ENCODE measurements at regions not wholly inside any gene's neighbourhood (a gene's known extent, or its start where the extent isn't known, plus 50 kb on each side); places are given as distances from the start of the nearest gene placed in this dataset.

DNA sequence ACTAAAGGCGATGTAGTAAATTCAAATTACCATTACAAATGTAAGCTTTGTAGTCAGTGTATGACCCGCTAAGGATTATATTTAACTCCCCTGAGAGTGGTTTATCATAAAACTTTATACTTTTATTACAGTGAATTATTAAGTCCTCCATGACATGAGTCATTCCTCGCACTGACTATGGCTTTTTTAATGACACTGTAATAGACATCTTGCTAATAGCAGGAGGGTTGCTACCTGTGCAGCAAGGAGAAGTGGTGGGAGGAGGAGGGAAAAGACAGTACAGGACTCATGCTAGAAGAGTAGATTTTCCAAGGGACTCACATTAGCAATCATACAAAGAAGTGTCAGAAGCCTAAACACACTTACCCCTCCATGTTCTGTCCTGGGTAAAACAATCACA, 556.1 kb downstream of the BCL11A start:
- Histone ChIP-seq H3K9ac (ENCODE audit: low read length) (no peak overlapping the region), H3K27me3 (ENCODE audit: control insufficient read depth, insufficient read depth, low read length) (no peaks in the 10 kb centered on the region), H3K9me3 (ENCODE audit: control insufficient read depth, low read depth, low read length) (no peaks in the 10 kb centered on the region), H3K27ac (ENCODE audit: low read length) (no peak overlapping the region), H3K4me1 (ENCODE audit: control insufficient read depth, low read depth, low read length) (peaks cover 13% of the 10 kb centered on the region), H3K4me3 (ENCODE audit: low read length) (no peak overlapping the region), H3K36me3 (ENCODE audit: control insufficient read depth, low read depth, low read length) (no peaks in the 10 kb centered on the region)

DNA sequence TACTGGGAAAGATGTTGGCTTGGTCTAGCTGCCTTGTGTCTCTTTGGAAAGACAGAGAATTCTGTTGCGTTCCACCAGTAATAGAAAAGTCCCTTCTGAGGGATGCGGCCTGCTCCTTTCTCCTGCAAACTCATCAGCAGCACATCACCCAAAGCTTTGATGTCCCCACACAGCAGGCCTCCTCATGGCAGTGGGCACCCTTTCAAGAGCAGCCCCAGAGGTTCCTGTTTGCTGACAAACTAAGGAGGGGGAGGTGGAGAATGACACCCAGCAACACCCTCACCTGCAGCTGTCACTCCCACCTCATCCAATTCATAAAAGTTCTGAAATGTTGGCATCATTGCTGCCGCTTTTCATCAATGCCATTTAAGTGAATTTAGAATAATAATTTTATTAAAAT, 556.6 kb downstream of the BCL11A start:
- no peak overlapping the region for H3K9ac ChIP-seq (ENCODE audit: low read length)
- no peaks in the 10 kb centered on the region for H3K27me3 ChIP-seq (ENCODE audit: control insufficient read depth, insufficient read depth, low read length)
- no peak overlapping the region for H3K27ac ChIP-seq (ENCODE audit: low read length)
- H3K36me3 ChIP-seq (ENCODE audit: control insufficient read depth, low read depth, low read length), result no peaks in the 10 kb centered on the region
- H3K4me1 ChIP-seq (ENCODE audit: control insufficient read depth, low read depth, low read length), result peaks cover 8% of the 10 kb centered on the region
- H3K4me3 ChIP-seq (ENCODE audit: low read length), result no peak overlapping the region
- no peaks in the 10 kb centered on the region for H3K9me3 ChIP-seq (ENCODE audit: control insufficient read depth, low read depth, low read length)

DNA sequence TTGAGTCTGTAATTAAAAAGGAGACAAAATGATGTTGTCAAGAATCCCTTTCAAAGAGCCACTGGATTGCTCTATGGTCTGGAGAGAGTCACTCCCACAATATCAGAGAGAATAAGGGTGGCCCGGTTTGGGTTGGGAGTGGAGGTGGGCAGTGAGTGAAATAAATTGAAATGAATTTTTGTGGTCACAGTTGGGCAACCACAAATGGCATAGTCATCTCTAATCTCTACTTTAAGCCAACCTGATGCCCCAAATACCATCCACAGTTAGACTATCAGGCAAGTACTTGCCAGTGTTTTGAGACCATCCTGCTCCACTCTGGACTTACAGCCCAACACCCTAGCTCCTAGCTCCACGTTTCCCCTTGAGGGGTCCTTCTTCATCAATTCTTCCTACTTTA, 559.7 kb downstream of the BCL11A start:
- no peak overlapping the region for H3K27ac ChIP-seq (ENCODE audit: low read length)
- H3K36me3 ChIP-seq (ENCODE audit: control insufficient read depth, low read depth, low read length), result no peaks in the 10 kb centered on the region
- no peak overlapping the region for H3K4me3 ChIP-seq (ENCODE audit: low read length)
- H3K27me3 ChIP-seq (ENCODE audit: control insufficient read depth, insufficient read depth, low read length), result no peaks in the 10 kb centered on the region
- no peaks in the 10 kb centered on the region for H3K4me1 ChIP-seq (ENCODE audit: control insufficient read depth, low read depth, low read length)
- no peak overlapping the region for H3K9ac ChIP-seq (ENCODE audit: low read length)
- H3K9me3 ChIP-seq (ENCODE audit: control insufficient read depth, low read depth, low read length), result no peaks in the 10 kb centered on the region

DNA sequence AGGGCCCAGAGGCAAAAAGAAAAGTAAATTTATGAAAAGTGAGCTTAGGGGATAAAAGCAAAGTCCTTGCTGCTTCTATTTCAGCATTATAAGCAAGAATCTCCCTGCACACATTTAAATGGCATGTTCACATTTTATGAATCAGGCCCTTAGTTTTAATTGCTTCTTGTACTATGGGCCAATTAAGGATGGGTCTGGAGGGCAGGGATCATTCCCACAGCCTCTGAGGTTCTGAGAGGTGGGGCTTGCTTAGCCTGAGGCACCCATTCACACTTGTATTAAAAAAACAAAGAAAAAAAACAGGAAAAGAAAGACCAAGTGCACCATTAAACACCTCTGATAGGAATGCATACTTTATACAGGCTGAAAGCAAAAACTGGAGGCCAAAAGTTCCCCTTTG, 565.1 kb downstream of the BCL11A start:
- H3K27me3 ChIP-seq (ENCODE audit: control insufficient read depth, insufficient read depth, low read length), result no peaks in the 10 kb centered on the region
- H3K9ac ChIP-seq (ENCODE audit: low read length), result no peak overlapping the region
- H3K36me3 ChIP-seq (ENCODE audit: control insufficient read depth, low read depth, low read length), result no peaks in the 10 kb centered on the region
- no peak overlapping the region for H3K4me3 ChIP-seq (ENCODE audit: low read length)
- no peaks in the 10 kb centered on the region for H3K4me1 ChIP-seq (ENCODE audit: control insufficient read depth, low read depth, low read length)
- H3K9me3 ChIP-seq (ENCODE audit: control insufficient read depth, low read depth, low read length), result no peaks in the 10 kb centered on the region
- H3K27ac ChIP-seq (ENCODE audit: low read length), result no peak overlapping the region

DNA sequence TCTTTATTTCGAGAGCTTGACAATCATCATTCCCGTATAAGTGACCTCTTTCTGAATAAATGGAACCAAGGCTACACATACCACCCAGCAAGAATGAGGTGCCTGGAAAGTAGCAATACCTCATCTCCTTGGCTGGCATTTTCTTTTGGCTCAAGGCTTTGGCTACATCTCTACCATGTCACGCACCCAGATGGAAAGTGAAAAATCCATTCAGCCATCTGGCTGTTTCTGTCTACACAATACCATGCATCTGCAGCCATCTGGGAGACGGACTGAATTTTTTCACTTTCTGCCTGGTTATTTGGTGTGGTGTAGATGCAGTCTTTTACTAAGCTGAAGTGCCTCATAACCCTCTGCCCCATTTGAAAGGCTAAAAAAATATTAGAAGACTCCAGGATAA, 566.9 kb downstream of the BCL11A start:
- Histone ChIP-seq H3K36me3 (ENCODE audit: control insufficient read depth, low read depth, low read length) (no peaks in the 10 kb centered on the region), H3K27ac (ENCODE audit: low read length) (no peak overlapping the region), H3K4me1 (ENCODE audit: control insufficient read depth, low read depth, low read length) (no peaks in the 10 kb centered on the region), H3K9ac (ENCODE audit: low read length) (no peak overlapping the region), H3K4me3 (ENCODE audit: low read length) (no peak overlapping the region), H3K9me3 (ENCODE audit: control insufficient read depth, low read depth, low read length) (no peaks in the 10 kb centered on the region), H3K27me3 (ENCODE audit: control insufficient read depth, insufficient read depth, low read length) (no peaks in the 10 kb centered on the region)

DNA sequence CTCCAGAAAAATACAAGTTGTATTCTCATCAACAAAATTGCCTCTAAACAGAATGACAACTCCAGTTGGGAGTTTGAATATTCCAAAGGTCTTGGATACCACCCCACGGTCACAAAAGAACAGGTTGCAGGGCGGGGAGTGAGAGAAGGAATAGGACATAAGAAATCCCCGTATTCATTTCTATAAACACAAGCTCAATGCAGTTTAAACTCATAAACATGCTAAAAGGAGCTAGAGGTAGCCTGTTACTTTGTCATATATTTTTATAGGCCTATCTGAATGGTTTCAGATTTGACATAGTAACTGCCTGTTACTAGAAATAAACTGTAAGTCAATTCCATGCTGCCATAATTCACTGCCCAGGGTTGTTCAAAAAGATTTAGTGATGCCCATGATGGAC, 567.5 kb downstream of the BCL11A start:
- H3K9me3 ChIP-seq (ENCODE audit: control insufficient read depth, low read depth, low read length), result no peaks in the 10 kb centered on the region
- no peaks in the 10 kb centered on the region for H3K27me3 ChIP-seq (ENCODE audit: control insufficient read depth, insufficient read depth, low read length)
- no peak overlapping the region for H3K4me3 ChIP-seq (ENCODE audit: low read length)
- no peaks in the 10 kb centered on the region for H3K4me1 ChIP-seq (ENCODE audit: control insufficient read depth, low read depth, low read length)
- H3K36me3 ChIP-seq (ENCODE audit: control insufficient read depth, low read depth, low read length), result no peaks in the 10 kb centered on the region
- no peak overlapping the region for H3K27ac ChIP-seq (ENCODE audit: low read length)
- H3K9ac ChIP-seq (ENCODE audit: low read length), result no peak overlapping the region

DNA sequence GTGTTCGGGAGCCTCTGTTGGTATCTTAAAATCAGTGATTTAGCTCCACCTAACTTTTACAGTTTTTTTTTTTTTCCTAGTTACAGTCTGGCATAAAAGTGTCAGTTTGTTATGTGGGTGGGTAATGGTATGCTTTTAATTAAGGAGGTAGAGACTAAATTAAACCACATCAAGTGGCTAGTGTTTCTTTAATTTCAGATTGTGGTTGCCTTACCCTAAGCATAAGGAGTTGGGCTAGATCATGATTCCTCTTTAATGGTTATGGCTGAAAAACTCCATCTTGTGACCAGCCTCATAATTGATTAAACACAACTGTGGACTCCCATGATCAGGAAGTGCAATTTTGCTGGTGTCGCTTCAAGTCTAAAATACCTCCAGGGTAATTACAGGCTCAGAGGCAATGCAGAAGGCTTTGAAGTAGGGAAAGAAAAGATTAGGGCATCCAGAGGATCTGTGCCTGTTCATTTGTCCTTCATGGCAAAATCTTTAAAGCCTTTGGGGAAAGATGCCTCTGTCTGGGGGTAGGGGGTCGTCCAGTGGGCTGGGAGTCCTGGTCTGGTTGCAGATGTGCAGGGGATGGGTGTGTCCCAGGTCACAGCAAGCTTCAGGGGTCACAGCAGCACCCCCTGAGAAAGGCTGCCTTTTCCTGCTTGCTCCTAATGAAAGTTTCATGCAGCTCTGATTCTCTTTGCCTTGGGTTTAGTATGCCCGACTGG, 579.2 kb downstream of the BCL11A start:
- no peak overlapping the region for H3K27ac ChIP-seq (ENCODE audit: low read length)
- H3K4me3 ChIP-seq (ENCODE audit: low read length), result no peak overlapping the region
- H3K36me3 ChIP-seq (ENCODE audit: control insufficient read depth, low read depth, low read length), result no peaks in the 10 kb centered on the region
- peaks cover 9% of the 10 kb centered on the region for H3K4me1 ChIP-seq (ENCODE audit: control insufficient read depth, low read depth, low read length)
- H3K9ac ChIP-seq (ENCODE audit: low read length), result no peak overlapping the region
- H3K9me3 ChIP-seq (ENCODE audit: control insufficient read depth, low read depth, low read length), result no peaks in the 10 kb centered on the region
- H3K27me3 ChIP-seq (ENCODE audit: control insufficient read depth, insufficient read depth, low read length), result no peaks in the 10 kb centered on the region

DNA sequence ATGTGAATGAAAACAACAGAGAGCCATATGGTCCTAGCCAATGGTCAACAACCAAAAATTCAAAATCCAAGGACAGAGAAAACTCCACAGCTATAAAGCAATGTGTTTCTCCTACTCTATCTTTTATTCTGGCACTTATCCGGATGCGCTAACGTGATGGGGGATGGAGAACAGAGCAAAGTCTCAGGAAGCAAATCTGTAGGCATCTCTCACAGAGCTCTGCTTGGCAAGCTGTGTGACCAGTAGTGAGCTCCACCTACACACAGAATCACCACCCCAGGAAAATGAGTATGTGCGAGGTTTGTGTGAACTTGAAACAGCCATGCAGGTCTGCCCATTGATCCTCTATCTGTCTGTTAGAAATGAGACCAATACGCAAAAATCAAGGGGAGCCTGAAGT, 584.3 kb downstream of the BCL11A start:
- H3K27ac ChIP-seq (ENCODE audit: low read length), result no peak overlapping the region
- no peaks in the 10 kb centered on the region for H3K36me3 ChIP-seq (ENCODE audit: control insufficient read depth, low read depth, low read length)
- H3K4me3 ChIP-seq (ENCODE audit: low read length), result no peak overlapping the region
- H3K9ac ChIP-seq (ENCODE audit: low read length), result no peak overlapping the region
- no peaks in the 10 kb centered on the region for H3K9me3 ChIP-seq (ENCODE audit: control insufficient read depth, low read depth, low read length)
- no peaks in the 10 kb centered on the region for H3K27me3 ChIP-seq (ENCODE audit: control insufficient read depth, insufficient read depth, low read length)
- no peaks in the 10 kb centered on the region for H3K4me1 ChIP-seq (ENCODE audit: control insufficient read depth, low read depth, low read length)

DNA sequence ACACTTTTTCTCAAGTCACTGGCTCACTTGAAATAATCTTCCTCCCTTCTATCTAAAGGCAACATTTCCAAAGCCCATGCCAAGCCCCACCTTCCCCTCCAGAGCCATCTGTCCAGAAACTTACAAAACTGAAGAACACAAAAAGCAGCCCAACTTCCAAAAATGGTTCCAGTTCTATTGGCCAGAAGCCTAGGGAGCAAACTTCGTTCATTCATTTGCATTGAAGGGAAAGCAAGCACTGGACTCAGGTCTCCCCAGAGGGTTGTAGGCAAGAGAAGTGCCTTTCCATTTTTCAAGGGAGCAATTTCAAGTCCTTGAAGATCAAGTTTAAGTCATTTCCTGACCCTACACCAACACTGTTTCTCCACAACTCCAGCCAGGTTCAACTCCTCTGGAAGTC, 585.0 kb downstream of the BCL11A start:
- H3K27ac ChIP-seq (ENCODE audit: low read length), result no peak overlapping the region
- H3K27me3 ChIP-seq (ENCODE audit: control insufficient read depth, insufficient read depth, low read length), result no peaks in the 10 kb centered on the region
- H3K9ac ChIP-seq (ENCODE audit: low read length), result no peak overlapping the region
- no peaks in the 10 kb centered on the region for H3K4me1 ChIP-seq (ENCODE audit: control insufficient read depth, low read depth, low read length)
- no peaks in the 10 kb centered on the region for H3K9me3 ChIP-seq (ENCODE audit: control insufficient read depth, low read depth, low read length)
- H3K36me3 ChIP-seq (ENCODE audit: control insufficient read depth, low read depth, low read length), result no peaks in the 10 kb centered on the region
- no peak overlapping the region for H3K4me3 ChIP-seq (ENCODE audit: low read length)

DNA sequence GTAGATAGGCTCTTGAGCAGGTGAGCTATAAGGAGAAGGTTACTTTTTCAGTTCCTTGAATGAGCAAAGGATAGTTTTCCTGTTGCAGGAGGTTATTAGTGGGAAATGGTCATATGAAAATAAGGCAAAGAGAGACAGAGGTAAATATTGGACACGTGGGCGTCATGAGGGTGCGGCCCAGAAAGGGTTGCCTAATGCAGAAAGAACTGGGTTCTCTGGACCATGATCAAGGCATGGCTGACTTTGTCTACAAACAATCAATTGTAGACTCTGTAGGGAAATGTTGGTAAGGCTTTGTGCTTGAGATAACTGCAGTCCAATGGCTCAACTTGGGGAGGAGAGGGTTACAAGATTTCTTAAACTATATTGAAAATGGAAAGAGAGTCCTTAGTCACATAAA, 585.8 kb downstream of the BCL11A start:
- H3K27me3 ChIP-seq (ENCODE audit: control insufficient read depth, insufficient read depth, low read length), result no peaks in the 10 kb centered on the region
- H3K4me1 ChIP-seq (ENCODE audit: control insufficient read depth, low read depth, low read length), result no peaks in the 10 kb centered on the region
- H3K9me3 ChIP-seq (ENCODE audit: control insufficient read depth, low read depth, low read length), result no peaks in the 10 kb centered on the region
- no peak overlapping the region for H3K4me3 ChIP-seq (ENCODE audit: low read length)
- no peaks in the 10 kb centered on the region for H3K36me3 ChIP-seq (ENCODE audit: control insufficient read depth, low read depth, low read length)
- H3K27ac ChIP-seq (ENCODE audit: low read length), result no peak overlapping the region
- H3K9ac ChIP-seq (ENCODE audit: low read length), result no peak overlapping the region

DNA sequence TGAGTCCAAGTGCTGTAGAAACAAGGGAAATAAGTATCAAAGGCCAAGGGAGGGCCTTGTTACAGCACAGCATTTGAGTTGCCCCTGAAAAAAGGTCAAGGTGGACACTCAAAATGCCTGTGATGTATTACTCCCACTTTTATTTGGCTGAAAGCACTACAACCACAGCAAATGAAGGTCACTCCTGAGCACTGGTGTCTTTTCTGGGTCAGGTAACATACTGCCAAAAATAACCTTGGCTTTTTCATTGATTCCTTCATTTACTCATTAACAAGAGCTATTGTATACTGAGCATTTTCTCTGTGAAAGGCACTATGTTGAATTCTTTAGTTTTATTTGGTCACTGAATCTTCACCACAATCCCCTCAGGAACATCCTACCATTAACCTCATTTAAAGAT, 590.3 kb downstream of the BCL11A start:
- no peaks in the 10 kb centered on the region for H3K9me3 ChIP-seq (ENCODE audit: control insufficient read depth, low read depth, low read length)
- H3K36me3 ChIP-seq (ENCODE audit: control insufficient read depth, low read depth, low read length), result no peaks in the 10 kb centered on the region
- H3K4me3 ChIP-seq (ENCODE audit: low read length), result no peak overlapping the region
- no peak overlapping the region for H3K27ac ChIP-seq (ENCODE audit: low read length)
- no peak overlapping the region for H3K9ac ChIP-seq (ENCODE audit: low read length)
- H3K4me1 ChIP-seq (ENCODE audit: control insufficient read depth, low read depth, low read length), result peaks cover 12% of the 10 kb centered on the region
- no peaks in the 10 kb centered on the region for H3K27me3 ChIP-seq (ENCODE audit: control insufficient read depth, insufficient read depth, low read length)

DNA sequence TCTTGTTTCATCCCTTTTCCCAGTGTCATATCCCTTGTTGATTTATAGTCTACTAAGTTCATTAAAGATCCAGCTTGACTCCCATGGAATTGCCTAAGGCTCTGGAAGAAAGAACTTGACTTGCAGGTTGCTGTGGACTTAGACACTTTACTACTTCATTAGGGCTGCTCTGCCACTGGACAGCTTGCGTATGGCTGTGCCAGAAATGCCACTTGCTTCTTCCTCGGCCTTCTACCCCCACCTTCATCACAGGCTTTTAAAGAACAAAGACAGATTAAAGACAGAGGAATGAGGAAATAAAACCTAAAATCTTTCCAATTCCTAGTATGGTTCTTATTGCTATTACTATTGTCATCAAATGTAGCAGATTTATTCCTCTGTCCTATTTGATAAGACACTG, 591.7 kb downstream of the BCL11A start:
- no peak overlapping the region for H3K9ac ChIP-seq (ENCODE audit: low read length)
- no peaks in the 10 kb centered on the region for H3K36me3 ChIP-seq (ENCODE audit: control insufficient read depth, low read depth, low read length)
- no peaks in the 10 kb centered on the region for H3K9me3 ChIP-seq (ENCODE audit: control insufficient read depth, low read depth, low read length)
- H3K27me3 ChIP-seq (ENCODE audit: control insufficient read depth, insufficient read depth, low read length), result no peaks in the 10 kb centered on the region
- peaks cover 12% of the 10 kb centered on the region for H3K4me1 ChIP-seq (ENCODE audit: control insufficient read depth, low read depth, low read length)
- H3K4me3 ChIP-seq (ENCODE audit: low read length), result no peak overlapping the region
- H3K27ac ChIP-seq (ENCODE audit: low read length), result no peak overlapping the region

Data from iPS-18a (cell line).